ENCODE measurements at regions not wholly inside any gene's neighbourhood (a gene's known extent, or its start where the extent isn't known, plus 50 kb on each side); places are given as distances from the start of the nearest gene placed in this dataset.
"Not testable (repeated sequence)": the region's sequence is repeated elsewhere in the genome, so short reads cannot be mapped to it uniquely, and the experiment has no call there.

DNA sequence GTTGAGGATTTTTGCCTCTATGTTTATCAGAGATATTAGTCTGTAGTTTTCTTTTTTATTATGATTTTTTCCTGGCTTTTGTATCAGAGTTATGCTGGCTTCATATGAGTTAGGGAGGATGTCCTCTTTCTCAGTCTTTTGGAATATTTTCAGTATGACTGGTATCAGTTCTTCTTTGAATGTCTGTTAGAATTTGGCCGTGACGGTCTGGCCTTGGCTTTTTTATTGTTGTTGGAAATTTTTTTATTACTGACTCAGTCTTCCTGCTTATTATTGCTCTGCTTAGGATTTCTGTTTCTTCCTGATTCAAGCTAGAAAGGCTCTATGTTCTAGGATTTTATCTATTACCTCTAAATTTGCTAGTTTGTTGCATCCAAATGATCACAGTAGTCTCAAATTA is 421.9 kb downstream of the CDH10 start:
- Mint-ChIP-seq H3K4me3 (no peak overlapping the region), H3K27me3 (ENCODE audit: low read depth in 3 of 3) (peaks cover 0 to 3% (median 0%) of the 10 kb centered on the region in 3 donors), H3K9me3 (peaks cover 9 to 67% (median 51%) of the 10 kb centered on the region in 6 donors), H3K36me3 (peaks cover 0 to 7% (median 0%) of the 10 kb centered on the region in 3 donors), H3K27ac (no peak overlapping the region), H3K4me1 (no peaks in the 10 kb centered on the region)
- DNase-seq: no peak

DNA sequence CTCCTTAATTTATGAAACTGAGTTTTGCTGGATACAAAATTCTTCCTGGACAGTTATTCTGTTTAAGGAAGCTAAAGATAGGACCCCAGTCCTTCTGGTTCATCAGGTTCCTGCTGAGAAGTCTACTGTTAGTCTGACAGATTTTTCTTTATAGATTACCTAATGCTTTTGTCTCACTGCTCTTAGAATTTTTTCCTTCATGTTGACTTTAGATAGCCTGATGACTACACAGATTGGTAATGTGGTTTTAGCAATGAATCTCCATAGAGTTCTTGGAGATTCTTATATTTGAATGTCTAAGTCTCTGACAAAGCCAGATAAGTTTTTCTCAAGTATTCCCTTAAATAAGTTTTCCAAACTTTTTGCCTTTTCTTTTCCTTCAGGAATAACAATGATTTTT is 419.7 kb downstream of the CDH10 start:
- no peaks in the 10 kb centered on the region for H3K4me1 Mint-ChIP-seq

DNA sequence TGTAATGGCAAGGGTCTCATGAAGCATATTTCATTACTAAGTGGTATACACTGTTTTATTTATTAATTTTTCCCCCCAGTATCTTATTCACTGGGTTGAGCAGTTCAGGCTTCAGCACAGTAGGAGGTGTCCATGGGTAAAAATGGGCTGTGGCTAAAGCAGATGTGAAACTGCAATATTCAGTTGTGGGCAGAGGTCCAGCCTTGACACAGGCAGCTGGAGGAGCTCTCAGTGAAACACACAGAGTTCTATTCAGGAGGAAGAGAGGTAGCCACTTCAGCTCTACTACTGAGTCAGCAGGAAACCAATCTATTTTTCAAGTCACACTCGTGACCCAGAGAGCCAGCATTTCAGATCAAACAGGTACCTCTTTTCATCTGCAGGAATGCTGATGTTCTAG is 418.3 kb downstream of the CDH10 start:
- Mint-ChIP-seq H3K27me3 (ENCODE audit: low read depth in 3 of 3) (peaks cover 0 to 2% (median 0%) of the 10 kb centered on the region in 3 donors), H3K36me3 (peaks cover 0 to 7% (median 0%) of the 10 kb centered on the region in 3 donors)

More for the DNA sequence above, 419.7 kb downstream of the CDH10 start:
- peaks cover 0 to 7% (median 0%) of the 10 kb centered on the region in 3 donors for H3K36me3 Mint-ChIP-seq
- no peak overlapping the region for H3K27ac Mint-ChIP-seq
- DNase-seq: no peak
- H3K9me3 Mint-ChIP-seq: peaks cover 9 to 60% (median 47%) of the 10 kb centered on the region in 6 donors
- H3K4me3 Mint-ChIP-seq: no peak overlapping the region
- peaks cover 0 to 3% (median 0%) of the 10 kb centered on the region in 3 donors for H3K27me3 Mint-ChIP-seq (ENCODE audit: low read depth in 3 of 3)

DNA sequence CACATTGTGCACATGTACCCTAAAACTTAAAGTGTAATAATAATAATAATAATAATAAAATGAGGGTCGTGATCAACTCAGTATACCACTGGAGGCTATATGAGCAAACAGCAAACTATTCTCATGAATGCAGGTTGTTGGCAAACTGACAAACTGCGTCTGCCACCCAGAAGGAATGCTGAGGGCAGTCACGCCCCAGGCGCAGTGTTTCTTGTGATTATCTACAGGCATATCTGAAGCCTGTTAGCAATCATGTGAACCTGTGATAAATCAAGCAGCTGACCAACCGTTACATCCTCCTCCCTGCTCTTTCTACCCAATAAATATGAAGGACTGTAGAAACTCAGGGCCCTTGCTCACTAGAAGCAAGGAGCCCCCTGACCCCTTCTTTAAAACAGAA is 416.9 kb downstream of the CDH10 start:
- not testable (repeated sequence) for H3K27me3 Mint-ChIP-seq (ENCODE audit: low read depth in 3 of 3); DNase-seq; H3K36me3 Mint-ChIP-seq; H3K4me3 Mint-ChIP-seq; H3K27ac Mint-ChIP-seq; H3K4me1 Mint-ChIP-seq
- peaks cover 10 to 47% (median 32%) of the 10 kb centered on the region in 6 donors for H3K9me3 Mint-ChIP-seq

More for the DNA sequence above, 418.3 kb downstream of the CDH10 start:
- Mint-ChIP-seq H3K9me3 (peaks cover 9 to 53% (median 37%) of the 10 kb centered on the region in 6 donors), H3K4me1 (no peaks in the 10 kb centered on the region), H3K27ac (no peak overlapping the region), H3K4me3 (no peak overlapping the region)
- no peak for DNase-seq

DNA sequence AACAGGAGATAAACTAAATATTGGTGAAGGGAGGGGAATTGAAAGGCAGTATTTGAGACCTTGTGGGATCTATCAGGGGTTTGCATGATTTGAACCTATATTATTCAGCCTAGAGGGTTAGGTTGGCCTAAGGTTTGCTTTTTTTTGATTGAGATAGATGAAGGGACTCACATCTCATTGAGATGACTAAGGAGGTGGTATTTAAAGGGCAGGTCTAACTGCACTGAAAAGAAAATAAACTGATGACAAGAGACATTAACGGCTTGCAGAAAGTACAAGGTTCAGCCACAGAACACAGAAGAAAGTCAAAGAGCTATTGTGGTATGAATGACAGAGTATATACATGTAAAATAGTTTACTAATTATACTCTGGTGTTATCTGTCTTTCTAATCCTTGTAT is 412.7 kb downstream of the CDH10 start:
- Mint-ChIP-seq H3K27ac (no peak overlapping the region), H3K27me3 (ENCODE audit: low read depth in 3 of 3) (no peaks in the 10 kb centered on the region), H3K4me3 (no peak overlapping the region), H3K4me1 (no peaks in the 10 kb centered on the region), H3K36me3 (no peaks in the 10 kb centered on the region), H3K9me3 (peaks cover 4 to 37% (median 10%) of the 10 kb centered on the region in 6 donors)
- no peak for DNase-seq

DNA sequence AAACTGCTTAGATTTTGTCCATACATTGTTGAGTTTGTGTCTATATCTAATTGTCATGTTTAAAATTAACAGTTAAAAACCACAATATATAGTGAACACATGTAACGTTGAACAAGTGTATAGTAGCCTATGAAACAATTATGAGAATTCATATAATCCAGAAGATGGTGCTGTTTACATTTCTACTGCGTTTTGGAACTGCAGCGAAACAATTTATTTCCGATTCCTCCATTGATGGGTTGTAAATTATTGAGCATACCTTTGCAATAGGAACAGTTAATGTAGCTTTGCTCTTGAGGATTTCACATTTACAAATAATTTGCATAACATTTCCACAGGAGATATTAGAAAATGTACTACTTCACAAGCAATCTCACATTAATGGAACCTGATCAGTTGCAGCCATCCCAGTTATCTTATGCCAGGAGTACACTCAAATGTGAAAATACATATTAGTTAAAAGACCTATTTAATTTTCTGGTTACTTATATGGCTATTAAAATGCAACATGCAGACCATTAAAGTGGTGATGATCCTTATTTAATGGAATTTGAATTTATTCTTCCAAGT is 411.8 kb downstream of the CDH10 start:
- peaks cover 1 to 31% (median 8%) of the 10 kb centered on the region in 6 donors for H3K9me3 Mint-ChIP-seq

DNA sequence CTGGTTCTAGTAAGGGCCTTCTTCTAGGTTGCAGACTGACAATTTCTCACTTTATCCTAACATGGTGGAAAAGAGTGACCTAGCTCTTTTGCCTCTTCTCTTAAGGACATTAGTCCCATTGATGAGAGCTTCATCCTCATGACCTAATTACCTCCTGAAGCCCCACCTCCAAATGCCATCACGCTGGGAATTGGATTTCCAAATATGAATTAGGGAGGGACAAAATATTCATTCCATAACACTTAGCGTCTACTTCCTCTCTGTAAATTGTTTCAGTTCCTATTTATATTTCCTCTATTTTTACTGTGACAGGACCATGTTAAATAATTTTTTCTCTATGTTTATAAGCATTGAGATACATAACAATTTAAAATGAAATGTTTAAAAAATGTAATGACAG is 408.8 kb downstream of the CDH10 start:
- no peaks in the 10 kb centered on the region for H3K4me1 Mint-ChIP-seq
- no peak overlapping the region for H3K4me3 Mint-ChIP-seq
- no peak for DNase-seq
- H3K9me3 Mint-ChIP-seq: peaks cover 3 to 44% (median 19%) of the 10 kb centered on the region in 6 donors
- no peaks in the 10 kb centered on the region for H3K36me3 Mint-ChIP-seq
- H3K27ac Mint-ChIP-seq: no peak overlapping the region
- H3K27me3 Mint-ChIP-seq (ENCODE audit: low read depth in 3 of 3): peaks cover 0 to 2% (median 0%) of the 10 kb centered on the region in 3 donors

More for the DNA sequence above, 411.8 kb downstream of the CDH10 start:
- H3K27me3 Mint-ChIP-seq (ENCODE audit: low read depth in 3 of 3): no peaks in the 10 kb centered on the region
- no peak overlapping the region for H3K4me3 Mint-ChIP-seq
- H3K4me1 Mint-ChIP-seq: no peaks in the 10 kb centered on the region
- H3K36me3 Mint-ChIP-seq: no peaks in the 10 kb centered on the region
- no peak overlapping the region for H3K27ac Mint-ChIP-seq
- DNase-seq: no peak

DNA sequence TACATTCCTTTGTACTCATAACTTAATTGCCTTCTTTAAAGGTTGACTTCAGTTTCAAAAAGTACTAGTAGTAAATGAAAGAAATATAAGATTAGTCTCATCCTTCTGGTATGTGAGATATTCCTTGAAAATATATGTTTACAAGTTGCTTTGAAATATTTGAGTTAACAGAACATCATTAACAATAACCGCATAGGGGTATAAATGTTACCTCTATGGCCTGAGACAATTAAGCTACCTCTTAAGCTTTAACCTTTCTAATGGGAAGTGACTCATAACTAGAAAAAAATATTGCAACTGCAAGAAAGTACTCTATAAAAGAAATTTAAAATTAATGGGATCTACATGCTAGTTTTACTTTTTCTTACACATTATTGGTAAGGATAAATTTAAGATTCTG is 399.0 kb downstream of the CDH10 start:
- H3K4me1 Mint-ChIP-seq: no peaks in the 10 kb centered on the region
- H3K36me3 Mint-ChIP-seq: peaks cover 0 to 7% (median 4%) of the 10 kb centered on the region in 3 donors
- peaks cover 16 to 50% (median 29%) of the 10 kb centered on the region in 6 donors for H3K9me3 Mint-ChIP-seq
- peaks cover 0 to 2% (median 2%) of the 10 kb centered on the region in 3 donors for H3K27me3 Mint-ChIP-seq (ENCODE audit: low read depth in 3 of 3)
- no peak for DNase-seq
- no peak overlapping the region for H3K27ac Mint-ChIP-seq
- no peak overlapping the region for H3K4me3 Mint-ChIP-seq

DNA sequence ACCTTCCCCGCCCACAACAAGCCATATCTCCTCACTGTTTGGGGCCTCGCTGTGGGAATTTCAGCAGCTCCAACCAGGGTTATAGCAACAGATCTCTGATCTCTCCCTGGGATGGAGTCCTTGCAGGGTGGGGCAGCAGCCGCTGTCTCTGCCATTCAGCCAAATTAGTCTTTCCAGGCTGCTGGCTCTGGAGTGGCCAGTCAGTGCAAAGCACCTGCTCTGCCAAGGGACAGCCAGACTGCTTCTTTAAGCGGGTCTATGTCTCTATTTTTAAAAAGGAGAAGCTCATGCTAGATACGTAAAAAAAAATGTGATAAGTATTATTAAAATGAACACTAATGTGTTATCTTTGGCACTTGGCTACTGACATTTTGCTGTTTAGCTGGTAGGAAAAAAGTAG is 380.2 kb downstream of the CDH10 start:
- Mint-ChIP-seq H3K9me3 (peaks cover 2 to 47% (median 20%) of the 10 kb centered on the region in 6 donors), H3K27ac (no peak overlapping the region), H3K4me3 (no peak overlapping the region), H3K36me3 (no peaks in the 10 kb centered on the region), H3K4me1 (no peaks in the 10 kb centered on the region), H3K27me3 (ENCODE audit: low read depth in 3 of 3) (no peaks in the 10 kb centered on the region)
- DNase-seq: no peak

DNA sequence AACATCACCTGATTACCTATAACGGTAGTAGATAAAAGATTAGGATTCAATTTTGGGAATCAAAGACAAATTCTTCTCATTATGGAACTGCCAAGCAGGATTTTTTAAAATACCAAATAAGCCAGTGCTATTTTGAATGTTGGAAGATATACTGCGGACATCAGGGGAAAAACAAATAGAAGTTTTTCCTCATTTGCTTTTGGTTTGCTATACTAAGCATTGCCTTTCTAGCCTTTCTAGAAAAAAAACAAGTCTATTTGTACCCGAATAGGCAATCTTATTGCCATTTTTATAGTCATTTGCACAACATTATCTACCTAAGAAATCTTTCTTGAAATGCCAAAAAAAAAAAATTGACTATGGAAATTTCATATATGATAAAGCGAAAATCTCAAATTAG is 379.5 kb downstream of the CDH10 start:
- no peak for DNase-seq
- Mint-ChIP-seq H3K36me3 (no peaks in the 10 kb centered on the region), H3K4me3 (no peak overlapping the region), H3K27ac (no peak overlapping the region), H3K4me1 (no peaks in the 10 kb centered on the region), H3K9me3 (peaks cover 2 to 39% (median 17%) of the 10 kb centered on the region in 6 donors), H3K27me3 (ENCODE audit: low read depth in 3 of 3) (no peaks in the 10 kb centered on the region)

DNA sequence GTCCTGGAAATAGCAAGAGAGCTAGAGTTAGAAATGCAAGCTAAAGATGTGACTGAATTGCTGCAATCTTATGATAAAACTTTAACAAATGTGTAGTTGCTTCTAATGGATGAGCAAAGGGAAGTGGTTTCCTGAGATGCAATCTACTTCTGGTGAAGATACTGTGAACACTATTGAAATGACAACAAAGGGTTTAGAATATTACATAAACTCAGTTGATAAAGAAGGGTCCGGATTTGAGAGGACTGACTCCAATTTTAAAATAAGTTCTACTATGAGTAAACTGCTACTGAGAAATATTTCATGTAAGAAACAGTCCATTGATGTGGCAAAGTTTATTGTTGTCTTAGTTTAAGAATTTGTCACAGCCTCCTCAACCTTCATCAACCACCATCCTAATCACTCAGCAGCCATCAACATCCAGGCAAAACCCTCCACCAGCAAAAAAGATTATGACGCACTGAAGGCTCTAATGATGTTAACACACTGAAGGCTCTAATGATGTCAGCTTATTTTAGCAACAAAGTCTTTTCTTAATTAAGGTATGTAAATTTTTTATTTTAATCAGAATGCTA is 376.2 kb downstream of the CDH10 start:
- Mint-ChIP-seq H3K4me1 (peaks cover 0 to 4% of the 10 kb centered on the region in 2 donors), H3K36me3 (no peaks in the 10 kb centered on the region), H3K27ac (no peak overlapping the region), H3K4me3 (no peak overlapping the region), H3K9me3 (peaks cover 5 to 52% (median 21%) of the 10 kb centered on the region in 6 donors), H3K27me3 (ENCODE audit: low read depth in 3 of 3) (peaks cover 0 to 2% (median 0%) of the 10 kb centered on the region in 3 donors)
- DNase-seq: no peak

DNA sequence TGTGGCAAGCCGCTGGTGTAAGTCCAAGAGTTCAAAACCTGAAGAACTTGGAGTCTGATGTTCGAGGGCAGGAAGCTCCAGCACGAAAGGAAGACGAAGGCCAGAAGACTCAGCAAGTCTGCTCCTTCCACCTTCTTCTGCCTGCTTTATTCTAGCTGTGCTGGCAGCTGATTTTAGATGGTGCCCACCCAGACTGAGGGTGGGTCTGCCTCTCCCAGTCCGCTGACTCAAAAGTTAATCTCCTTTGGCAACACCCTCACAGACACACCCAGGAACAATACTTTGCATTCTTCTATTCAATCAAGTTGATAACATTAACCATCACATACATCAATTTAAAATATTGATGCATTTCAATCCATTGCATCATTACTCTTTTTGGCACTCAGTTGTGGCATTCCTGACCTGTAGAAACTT is 373.1 kb downstream of the CDH10 start:
- H3K27ac Mint-ChIP-seq; H3K27me3 Mint-ChIP-seq (ENCODE audit: low read depth in 3 of 3); DNase-seq; H3K36me3 Mint-ChIP-seq; H3K4me3 Mint-ChIP-seq; H3K4me1 Mint-ChIP-seq: not testable (repeated sequence)
- H3K9me3 Mint-ChIP-seq: peaks cover 4 to 44% (median 19%) of the 10 kb centered on the region in 6 donors

DNA sequence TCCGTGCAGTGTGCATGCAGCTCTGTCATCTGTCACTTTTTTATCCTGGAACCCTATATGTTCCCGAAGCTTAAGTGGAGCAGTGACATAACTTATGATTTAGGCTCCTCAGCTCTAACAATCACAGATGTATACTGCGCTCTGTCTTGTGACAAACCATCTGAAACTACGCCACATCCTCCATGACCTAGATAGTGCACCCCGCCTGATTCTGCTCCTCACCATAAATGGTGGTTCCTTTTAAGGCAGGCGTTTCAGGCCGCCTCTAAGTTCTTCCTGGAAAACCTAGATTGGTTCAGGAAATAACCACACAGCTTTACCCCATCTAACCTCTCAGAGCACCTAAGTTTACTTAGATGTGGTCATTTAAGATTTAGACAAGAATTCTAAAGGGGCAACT is 372.0 kb downstream of the CDH10 start:
- Mint-ChIP-seq H3K4me3 (peak overlapping the region in 2 of 5 donors; percentile 4 to 17), H3K27ac (peak overlapping the region in 2 of 6 donors; percentile 82 to 83)

DNA sequence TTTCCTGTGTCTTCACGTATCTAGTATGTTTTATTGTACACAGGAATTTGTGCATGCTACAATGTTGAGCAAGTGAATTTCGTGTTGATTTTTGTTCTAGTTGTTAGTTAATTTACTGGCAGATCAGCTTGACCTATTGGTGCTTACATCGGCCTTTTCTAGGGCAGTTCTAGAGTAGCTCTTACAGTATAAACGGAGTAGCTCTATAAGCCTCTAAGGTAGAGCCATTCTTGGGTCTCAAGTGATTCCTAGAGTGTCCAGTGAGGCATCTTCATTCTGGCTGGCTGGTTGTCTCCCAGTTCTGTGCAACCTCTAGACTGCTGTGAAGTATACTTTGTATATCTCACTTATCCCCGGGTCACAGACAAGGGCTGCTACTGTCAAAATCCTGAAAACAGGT is 364.6 kb downstream of the CDH10 start:
- H3K4me1 Mint-ChIP-seq: no peaks in the 10 kb centered on the region
- DNase-seq: no peak
- H3K27me3 Mint-ChIP-seq (ENCODE audit: low read depth in 3 of 3): no peaks in the 10 kb centered on the region
- no peaks in the 10 kb centered on the region for H3K36me3 Mint-ChIP-seq
- H3K9me3 Mint-ChIP-seq: peaks cover 6 to 28% (median 19%) of the 10 kb centered on the region in 6 donors
- H3K4me3 Mint-ChIP-seq: no peak overlapping the region
- H3K27ac Mint-ChIP-seq: no peak overlapping the region

More for the DNA sequence above, 372.0 kb downstream of the CDH10 start:
- peaks cover 0 to 4% of the 10 kb centered on the region in 2 donors for H3K4me1 Mint-ChIP-seq
- H3K9me3 Mint-ChIP-seq: peaks cover 5 to 46% (median 16%) of the 10 kb centered on the region in 6 donors
- peak in 1 of 3 donors; percentile 1 for DNase-seq
- H3K36me3 Mint-ChIP-seq: no peaks in the 10 kb centered on the region
- H3K27me3 Mint-ChIP-seq (ENCODE audit: low read depth in 3 of 3): peaks cover 0 to 2% (median 0%) of the 10 kb centered on the region in 3 donors

Data from immature natural killer cell (primary cell).